HG03575 (cell line): ENCODE measurements at regions not wholly inside any gene's neighbourhood (a gene's known extent, or its start where the extent isn't known, plus 50 kb on each side); places are given as distances from the start of the nearest gene placed in this dataset.

ENCODE experiments used
- ATAC-seq: cut with Tn5 transposase; IDR thresholded peaks from one replicate; pipeline ENCODE4 v1.9.1; 2021; ENCODE audit not compliant: unreplicated experiment, insufficient number of reproducible peaks, low FRiP score; ENCODE audit errors: extremely low read depth

GRCh38 chr11:116579857-116580727 lies 192.7 kb downstream of the BUD13 start:
- no peak for ATAC-seq

- no peak for ATAC-seq
These were observed 193.6 kb downstream of the BUD13 start for GRCh38 chr11:116579031-116579653.

GRCh38 chr11:116577956-116578355 lies 194.8 kb downstream of the BUD13 start:
- no peak for ATAC-seq

- no peak for ATAC-seq
These were observed 195.5 kb downstream of the BUD13 start for GRCh38 chr11:116577273-116577672.

- no peak for ATAC-seq
These were observed 196.3 kb downstream of the BUD13 start for GRCh38 chr11:116576526-116576925.

- no peak for ATAC-seq
These were observed 205.0 kb downstream of the BUD13 start for GRCh38 chr11:116567721-116568242.

- no peak for ATAC-seq
These were observed 209.1 kb downstream of the BUD13 start for GRCh38 chr11:116563712-116564047.

GRCh38 chr11:116563028-116563711 lies 209.6 kb downstream of the BUD13 start:
- ATAC-seq = no peak

- ATAC-seq = no peak
These were observed 212.2 kb downstream of the BUD13 start for GRCh38 chr11:116560589-116560988.

GRCh38 chr11:116558504-116559211 lies 214.1 kb downstream of the BUD13 start:
- no peak for ATAC-seq

GRCh38 chr11:116557282-116557681 lies 215.5 kb downstream of the BUD13 start:
- ATAC-seq = no peak

- ATAC-seq = no peak
These were observed 216.3 kb downstream of the BUD13 start for GRCh38 chr11:116556483-116556882.

- no peak for ATAC-seq
These were observed 219.3 kb downstream of the BUD13 start for GRCh38 chr11:116553482-116553881.

- ATAC-seq = no peak
These were observed 221.2 kb downstream of the BUD13 start for GRCh38 chr11:116551576-116551975.

- no peak for ATAC-seq
These were observed 224.5 kb downstream of the BUD13 start for GRCh38 chr11:116548256-116548655.

- ATAC-seq = no peak
These were observed 225.2 kb downstream of the BUD13 start for GRCh38 chr11:116547571-116547970.

- ATAC-seq = no peak
These were observed 226.9 kb downstream of the BUD13 start for GRCh38 chr11:116545912-116546311.

- ATAC-seq = no peak
These were observed 228.1 kb downstream of the BUD13 start for GRCh38 chr11:116544721-116545120.

GRCh38 chr11:116543911-116544475 lies 228.8 kb downstream of the BUD13 start:
- ATAC-seq = no peak
